GM23338 (cell line): ENCODE measurements at regions not wholly inside any gene's neighbourhood (a gene's known extent, or its start where the extent isn't known, plus 50 kb on each side); places are given as distances from the start of the nearest gene placed in this dataset.

Source experiments
- ATAC-seq: fragments of 200-7000 bp; cut with Tn5 transposase; 3 replicates; pipeline ENCODE4 v1.9.1; 2020
- DNase-seq: peaks from one replicate; pipeline ENCODE4 v3.0.0-alpha.2; 2015; ENCODE audit warnings: low spot score
- H2AFZ ChIP-seq: fragments of 200-600 bp; sonication (generic); 2 replicates; pipeline ENCODE4 v1.8.0; 2016; ENCODE audit warnings: antibody characterized with exemption, mild to moderate bottlenecking, moderate library complexity
- H3F3A ChIP-seq: fragments of 200-600 bp; sonication (generic); replicated peaks from 2 replicates; pipeline ENCODE4 v1.8.0; 2017; ENCODE audit warnings: antibody characterized with exemption, mixed run types, low read depth
- H3K27ac ChIP-seq: fragments of 200-600 bp; sonication (generic); 2 replicates; pipeline ENCODE4 v1.6.1; 2016; ENCODE audit warnings: low read depth
- H3K27me3 ChIP-seq: fragments of 200-600 bp; sonication (generic); 2 replicates; pipeline ENCODE4 v1.8.0; 2016; ENCODE audit warnings: mild to moderate bottlenecking, mixed run types, moderate library complexity; ENCODE audit not compliant: insufficient read depth
- H3K36me3 ChIP-seq: fragments of 200-600 bp; sonication (generic); 2 replicates; pipeline ENCODE4 v1.8.0; 2016; ENCODE audit warnings: mild to moderate bottlenecking; ENCODE audit not compliant: insufficient read depth
- H3K4me1 ChIP-seq: fragments of 200-600 bp; sonication (generic); 2 replicates; pipeline ENCODE4 v1.8.0; 2016; ENCODE audit warnings: mild to moderate bottlenecking, moderate library complexity; ENCODE audit not compliant: insufficient read depth
- H3K4me2 ChIP-seq: fragments of 200-600 bp; sonication (generic); 2 replicates; pipeline ENCODE4 v1.7.1; 2017; ENCODE audit warnings: mixed run types
- H3K4me3 ChIP-seq: fragments of 200-600 bp; sonication (generic); 2 replicates; pipeline ENCODE4 v1.6.1; 2016; ENCODE audit warnings: mixed run types
- H3K79me2 ChIP-seq: fragments of 200-600 bp; sonication (generic); replicated peaks from 2 replicates; pipeline ENCODE4 v1.8.0; 2017; ENCODE audit warnings: mild to moderate bottlenecking; ENCODE audit not compliant: insufficient read depth
- H3K9me2 ChIP-seq: fragments of 200-600 bp; sonication (generic); 2 replicates; pipeline ENCODE4 v1.8.0; 2017; ENCODE audit not compliant: insufficient read depth
- H4K20me1 ChIP-seq: fragments of 200-600 bp; sonication (generic); replicated peaks from 2 replicates; pipeline ENCODE4 v1.8.0; 2017; ENCODE audit warnings: mild to moderate bottlenecking; ENCODE audit not compliant: insufficient read depth
- H3K27ac Mint-ChIP-seq: 2 replicates; pipeline ENCODE4 v1.8.0; 2020; ENCODE audit warnings: inconsistent platforms, mild to moderate bottlenecking, moderate library complexity, mixed read lengths
- H3K27me3 Mint-ChIP-seq: 3 replicates; pipeline ENCODE4 v1.8.0; 2022; ENCODE audit warnings: low read depth, mild to moderate bottlenecking, moderate library complexity, mixed read lengths, inconsistent platforms; ENCODE audit not compliant: insufficient read depth, poor library complexity
- H3K36me3 Mint-ChIP-seq: 3 replicates; pipeline ENCODE4 v1.8.0; 2021; ENCODE audit warnings: low read depth, mild to moderate bottlenecking, inconsistent platforms, moderate library complexity, mixed read lengths
- H3K4me1 Mint-ChIP-seq: 3 replicates; pipeline ENCODE4 v1.8.0; 2020; ENCODE audit warnings: mild to moderate bottlenecking, inconsistent platforms, mixed read lengths
- H3K4me3 Mint-ChIP-seq: 3 replicates; pipeline ENCODE4 v1.8.0; 2021; ENCODE audit warnings: moderate library complexity, mild to moderate bottlenecking, inconsistent platforms, mixed read lengths
- H3K9me3 Mint-ChIP-seq: 3 replicates; pipeline ENCODE4 v1.8.0; 2020; ENCODE audit warnings: moderate library complexity, mild to moderate bottlenecking, inconsistent platforms, mixed read lengths
- CREB1 ChIP-seq: fragments of 250-450 bp; sonication (Bioruptor Pico); IDR thresholded peaks from 2 replicates; pipeline ENCODE4 v1.5.0; 2020; ENCODE audit warnings: low read depth, mild to moderate bottlenecking, moderate library complexity
- CTCF ChIP-seq, 2 experiments: fragments of 200-600 bp in 1 of 2; sonication (generic) in 1 of 2; conservative IDR thresholded peaks; 2 replicates each; pipeline versions ENCODE4 v1.5.1 to v1.6.1; 2016 to 2017; ENCODE audit warnings: antibody characterized with exemption in 2 of 2, low read depth in 2 of 2, mild to moderate bottlenecking in 2 of 2, moderate library complexity in 1 of 2
- EZH2 ChIP-seq: fragments of 200-600 bp; sonication (generic); IDR thresholded peaks from one replicate; pipeline ENCODE4 v1.8.0; 2017; ENCODE audit warnings: antibody characterized with exemption, mild to moderate bottlenecking, low read depth; ENCODE audit not compliant: unreplicated experiment
- EZH2phosphoT487 ChIP-seq: fragments of 200-600 bp; sonication (generic); IDR thresholded peaks from one replicate; pipeline ENCODE4 v1.8.1; 2018; ENCODE audit warnings: antibody characterized with exemption; ENCODE audit not compliant: unreplicated experiment
- JUNB ChIP-seq: IDR thresholded peaks from one replicate; pipeline ENCODE4 v1.6.1; 2016; ENCODE audit warnings: antibody characterized with exemption; ENCODE audit not compliant: unreplicated experiment
- NANOG ChIP-seq: IDR thresholded peaks from 2 replicates; pipeline ENCODE4 v1.6.1; 2016; ENCODE audit warnings: antibody characterized with exemption, borderline replicate concordance
- POLR2AphosphoS5 ChIP-seq: IDR thresholded peaks from 2 replicates; pipeline ENCODE4 v1.6.1; 2016; ENCODE audit warnings: antibody characterized with exemption, low read depth
- STAT1 ChIP-seq: IDR thresholded peaks from one replicate; pipeline ENCODE4 v1.6.1; 2016; ENCODE audit warnings: antibody characterized with exemption; ENCODE audit not compliant: unreplicated experiment
- ZNF114 ChIP-seq: fragments of 250-450 bp; sonication (Bioruptor Pico); IDR thresholded peaks from 2 replicates; pipeline ENCODE4 v1.5.0; 2020; ENCODE audit warnings: mild to moderate bottlenecking, moderate library complexity
- ZNF331 ChIP-seq: fragments of 250-450 bp; sonication (Bioruptor Pico); IDR thresholded peaks from 2 replicates; pipeline ENCODE4 v1.5.0; 2020; ENCODE audit warnings: low read depth, mild to moderate bottlenecking, moderate library complexity
- TF ChIP-seq, protein P1 (sequence below): fragments of 250-450 bp; sonication (Bioruptor Pico); IDR thresholded peaks from 2 replicates; pipeline ENCODE4 v1.5.0; 2020; ENCODE audit warnings: mild to moderate bottlenecking, moderate library complexity
- TF ChIP-seq, protein P2 (sequence below): IDR thresholded peaks from 2 replicates; pipeline ENCODE4 v1.6.1; 2016; ENCODE audit warnings: antibody characterized with exemption
- TF ChIP-seq, protein P3 (sequence below): IDR thresholded peaks from one replicate; pipeline ENCODE4 v1.6.1; 2018; ENCODE audit warnings: antibody characterized with exemption; ENCODE audit not compliant: unreplicated experiment

- no peak for DNase-seq
These were observed 338.2 kb upstream of the ITGA1 start for GRCh38 chr5:52449516-52449915.

More at GRCh38 chr5:52449516-52449915, 338.2 kb upstream of the ITGA1 start:
- Mint-ChIP-seq H3K9me3 (no peaks in the 10 kb centered on the region), H3K4me1 (peaks cover 45% of the 10 kb centered on the region), H3K4me3 (no peak overlapping the region), H3K27me3 (no peaks in the 10 kb centered on the region), H3K36me3 (no peaks in the 10 kb centered on the region), H3K27ac (no peak overlapping the region)
- Histone ChIP-seq H3K4me2 (no peak overlapping the region), H3K79me2 (no peaks in the 10 kb centered on the region), H3K4me1 (peaks cover 36% of the 10 kb centered on the region), H4K20me1 (no peaks in the 10 kb centered on the region), H3K27me3 (no peaks in the 10 kb centered on the region), H3K27ac (no peak overlapping the region), H3K4me3 (no peak overlapping the region), H3K9me2 (no peaks in the 10 kb centered on the region), H3F3A (no peaks in the 10 kb centered on the region), H3K36me3 (no peaks in the 10 kb centered on the region), H2AFZ (no peak overlapping the region)
- ATAC-seq = no peak
- TF ChIP-seq NANOG = no peak
- no peak for TF ChIP-seq EZH2phosphoT487
- no peak for TF ChIP-seq ZNF331 (CRISPR knock-in tag)
- TF ChIP-seq EZH2 = no peak
- TF ChIP-seq, protein P1, sequence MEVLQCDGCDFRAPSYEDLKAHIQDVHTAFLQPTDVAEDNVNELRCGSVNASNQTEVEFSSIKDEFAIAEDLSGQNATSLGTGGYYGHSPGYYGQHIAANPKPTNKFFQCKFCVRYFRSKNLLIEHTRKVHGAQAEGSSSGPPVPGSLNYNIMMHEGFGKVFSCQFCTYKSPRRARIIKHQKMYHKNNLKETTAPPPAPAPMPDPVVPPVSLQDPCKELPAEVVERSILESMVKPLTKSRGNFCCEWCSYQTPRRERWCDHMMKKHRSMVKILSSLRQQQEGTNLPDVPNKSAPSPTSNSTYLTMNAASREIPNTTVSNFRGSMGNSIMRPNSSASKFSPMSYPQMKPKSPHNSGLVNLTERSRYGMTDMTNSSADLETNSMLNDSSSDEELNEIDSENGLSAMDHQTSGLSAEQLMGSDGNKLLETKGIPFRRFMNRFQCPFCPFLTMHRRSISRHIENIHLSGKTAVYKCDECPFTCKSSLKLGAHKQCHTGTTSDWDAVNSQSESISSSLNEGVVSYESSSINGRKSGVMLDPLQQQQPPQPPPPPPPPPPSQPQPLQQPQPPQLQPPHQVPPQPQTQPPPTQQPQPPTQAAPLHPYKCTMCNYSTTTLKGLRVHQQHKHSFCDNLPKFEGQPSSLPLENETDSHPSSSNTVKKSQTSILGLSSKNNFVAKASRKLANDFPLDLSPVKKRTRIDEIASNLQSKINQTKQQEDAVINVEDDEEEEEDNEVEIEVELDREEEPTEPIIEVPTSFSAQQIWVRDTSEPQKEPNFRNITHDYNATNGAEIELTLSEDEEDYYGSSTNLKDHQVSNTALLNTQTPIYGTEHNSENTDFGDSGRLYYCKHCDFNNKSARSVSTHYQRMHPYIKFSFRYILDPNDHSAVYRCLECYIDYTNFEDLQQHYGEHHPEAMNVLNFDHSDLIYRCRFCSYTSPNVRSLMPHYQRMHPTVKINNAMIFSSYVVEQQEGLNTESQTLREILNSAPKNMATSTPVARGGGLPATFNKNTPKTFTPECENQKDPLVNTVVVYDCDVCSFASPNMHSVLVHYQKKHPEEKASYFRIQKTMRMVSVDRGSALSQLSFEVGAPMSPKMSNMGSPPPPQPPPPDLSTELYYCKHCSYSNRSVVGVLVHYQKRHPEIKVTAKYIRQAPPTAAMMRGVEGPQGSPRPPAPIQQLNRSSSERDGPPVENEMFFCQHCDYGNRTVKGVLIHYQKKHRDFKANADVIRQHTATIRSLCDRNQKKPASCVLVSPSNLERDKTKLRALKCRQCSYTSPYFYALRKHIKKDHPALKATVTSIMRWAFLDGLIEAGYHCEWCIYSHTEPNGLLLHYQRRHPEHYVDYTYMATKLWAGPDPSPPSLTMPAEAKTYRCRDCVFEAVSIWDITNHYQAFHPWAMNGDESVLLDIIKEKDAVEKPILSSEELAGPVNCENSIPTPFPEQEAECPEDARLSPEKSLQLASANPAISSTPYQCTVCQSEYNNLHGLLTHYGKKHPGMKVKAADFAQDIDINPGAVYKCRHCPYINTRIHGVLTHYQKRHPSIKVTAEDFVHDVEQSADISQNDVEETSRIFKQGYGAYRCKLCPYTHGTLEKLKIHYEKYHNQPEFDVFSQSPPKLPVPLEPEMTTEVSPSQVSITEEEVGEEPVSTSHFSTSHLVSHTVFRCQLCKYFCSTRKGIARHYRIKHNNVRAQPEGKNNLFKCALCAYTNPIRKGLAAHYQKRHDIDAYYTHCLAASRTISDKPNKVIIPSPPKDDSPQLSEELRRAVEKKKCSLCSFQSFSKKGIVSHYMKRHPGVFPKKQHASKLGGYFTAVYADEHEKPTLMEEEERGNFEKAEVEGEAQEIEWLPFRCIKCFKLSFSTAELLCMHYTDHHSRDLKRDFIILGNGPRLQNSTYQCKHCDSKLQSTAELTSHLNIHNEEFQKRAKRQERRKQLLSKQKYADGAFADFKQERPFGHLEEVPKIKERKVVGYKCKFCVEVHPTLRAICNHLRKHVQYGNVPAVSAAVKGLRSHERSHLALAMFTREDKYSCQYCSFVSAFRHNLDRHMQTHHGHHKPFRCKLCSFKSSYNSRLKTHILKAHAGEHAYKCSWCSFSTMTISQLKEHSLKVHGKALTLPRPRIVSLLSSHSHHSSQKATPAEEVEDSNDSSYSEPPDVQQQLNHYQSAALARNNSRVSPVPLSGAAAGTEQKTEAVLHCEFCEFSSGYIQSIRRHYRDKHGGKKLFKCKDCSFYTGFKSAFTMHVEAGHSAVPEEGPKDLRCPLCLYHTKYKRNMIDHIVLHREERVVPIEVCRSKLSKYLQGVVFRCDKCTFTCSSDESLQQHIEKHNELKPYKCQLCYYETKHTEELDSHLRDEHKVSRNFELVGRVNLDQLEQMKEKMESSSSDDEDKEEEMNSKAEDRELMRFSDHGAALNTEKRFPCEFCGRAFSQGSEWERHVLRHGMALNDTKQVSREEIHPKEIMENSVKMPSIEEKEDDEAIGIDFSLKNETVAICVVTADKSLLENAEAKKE = no peak
- no peak for TF ChIP-seq CTCF (conservative IDR thresholded peaks at IDR 0.05; ENCODE audit: low read depth in 2 of 2)
- TF ChIP-seq CREB1 (CRISPR knock-in tag) = no peak
- no peak for TF ChIP-seq POLR2AphosphoS5
- no peak for TF ChIP-seq STAT1
- TF ChIP-seq JUNB = no peak
- TF ChIP-seq, protein P2, sequence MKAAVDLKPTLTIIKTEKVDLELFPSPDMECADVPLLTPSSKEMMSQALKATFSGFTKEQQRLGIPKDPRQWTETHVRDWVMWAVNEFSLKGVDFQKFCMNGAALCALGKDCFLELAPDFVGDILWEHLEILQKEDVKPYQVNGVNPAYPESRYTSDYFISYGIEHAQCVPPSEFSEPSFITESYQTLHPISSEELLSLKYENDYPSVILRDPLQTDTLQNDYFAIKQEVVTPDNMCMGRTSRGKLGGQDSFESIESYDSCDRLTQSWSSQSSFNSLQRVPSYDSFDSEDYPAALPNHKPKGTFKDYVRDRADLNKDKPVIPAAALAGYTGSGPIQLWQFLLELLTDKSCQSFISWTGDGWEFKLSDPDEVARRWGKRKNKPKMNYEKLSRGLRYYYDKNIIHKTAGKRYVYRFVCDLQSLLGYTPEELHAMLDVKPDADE = no peak
- no peak for TF ChIP-seq ZNF114 (CRISPR knock-in tag)
- TF ChIP-seq, protein P3, sequence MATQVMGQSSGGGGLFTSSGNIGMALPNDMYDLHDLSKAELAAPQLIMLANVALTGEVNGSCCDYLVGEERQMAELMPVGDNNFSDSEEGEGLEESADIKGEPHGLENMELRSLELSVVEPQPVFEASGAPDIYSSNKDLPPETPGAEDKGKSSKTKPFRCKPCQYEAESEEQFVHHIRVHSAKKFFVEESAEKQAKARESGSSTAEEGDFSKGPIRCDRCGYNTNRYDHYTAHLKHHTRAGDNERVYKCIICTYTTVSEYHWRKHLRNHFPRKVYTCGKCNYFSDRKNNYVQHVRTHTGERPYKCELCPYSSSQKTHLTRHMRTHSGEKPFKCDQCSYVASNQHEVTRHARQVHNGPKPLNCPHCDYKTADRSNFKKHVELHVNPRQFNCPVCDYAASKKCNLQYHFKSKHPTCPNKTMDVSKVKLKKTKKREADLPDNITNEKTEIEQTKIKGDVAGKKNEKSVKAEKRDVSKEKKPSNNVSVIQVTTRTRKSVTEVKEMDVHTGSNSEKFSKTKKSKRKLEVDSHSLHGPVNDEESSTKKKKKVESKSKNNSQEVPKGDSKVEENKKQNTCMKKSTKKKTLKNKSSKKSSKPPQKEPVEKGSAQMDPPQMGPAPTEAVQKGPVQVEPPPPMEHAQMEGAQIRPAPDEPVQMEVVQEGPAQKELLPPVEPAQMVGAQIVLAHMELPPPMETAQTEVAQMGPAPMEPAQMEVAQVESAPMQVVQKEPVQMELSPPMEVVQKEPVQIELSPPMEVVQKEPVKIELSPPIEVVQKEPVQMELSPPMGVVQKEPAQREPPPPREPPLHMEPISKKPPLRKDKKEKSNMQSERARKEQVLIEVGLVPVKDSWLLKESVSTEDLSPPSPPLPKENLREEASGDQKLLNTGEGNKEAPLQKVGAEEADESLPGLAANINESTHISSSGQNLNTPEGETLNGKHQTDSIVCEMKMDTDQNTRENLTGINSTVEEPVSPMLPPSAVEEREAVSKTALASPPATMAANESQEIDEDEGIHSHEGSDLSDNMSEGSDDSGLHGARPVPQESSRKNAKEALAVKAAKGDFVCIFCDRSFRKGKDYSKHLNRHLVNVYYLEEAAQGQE = no peak
